Stimulated activated memory B cell treated with anti-CD40 and anti-IgM and Interleukin-4, amounts not matched to agents 10 μg/mL and 1 μg/mL and 100 μg/mL, for 72 hours (primary cell): ENCODE measurements at regions not wholly inside any gene's neighbourhood (a gene's known extent, or its start where the extent isn't known, plus 50 kb on each side); places are given as distances from the start of the nearest gene placed in this dataset.
"Not testable (repeated sequence)": the region's sequence is repeated elsewhere in the genome, so short reads cannot be mapped to it uniquely, and the experiment has no call there.

ENCODE experiments used
- ATAC-seq: fragments of 150-1000 bp; cut with Tn5 transposase; 2 replicates; pipeline ENCODE4 v1.10.0; 2021
- H3K27ac Mint-ChIP-seq: one replicate; pipeline ENCODE4 v1.8.0; 2022; ENCODE audit warnings: mild to moderate bottlenecking, mixed read lengths
- H3K27me3 Mint-ChIP-seq: one replicate; pipeline ENCODE4 v1.8.0; 2022; ENCODE audit warnings: mixed read lengths
- H3K36me3 Mint-ChIP-seq: one replicate; pipeline ENCODE4 v1.8.0; 2022; ENCODE audit warnings: mixed read lengths
- H3K4me1 Mint-ChIP-seq: one replicate; pipeline ENCODE4 v1.8.0; 2022; ENCODE audit warnings: mixed read lengths
- H3K4me3 Mint-ChIP-seq: one replicate; pipeline ENCODE4 v1.8.0; 2022; ENCODE audit warnings: mild to moderate bottlenecking, moderate library complexity, mixed read lengths
- H3K9me3 Mint-ChIP-seq: one replicate; pipeline ENCODE4 v1.8.0; 2022; ENCODE audit warnings: mixed read lengths

DNA sequence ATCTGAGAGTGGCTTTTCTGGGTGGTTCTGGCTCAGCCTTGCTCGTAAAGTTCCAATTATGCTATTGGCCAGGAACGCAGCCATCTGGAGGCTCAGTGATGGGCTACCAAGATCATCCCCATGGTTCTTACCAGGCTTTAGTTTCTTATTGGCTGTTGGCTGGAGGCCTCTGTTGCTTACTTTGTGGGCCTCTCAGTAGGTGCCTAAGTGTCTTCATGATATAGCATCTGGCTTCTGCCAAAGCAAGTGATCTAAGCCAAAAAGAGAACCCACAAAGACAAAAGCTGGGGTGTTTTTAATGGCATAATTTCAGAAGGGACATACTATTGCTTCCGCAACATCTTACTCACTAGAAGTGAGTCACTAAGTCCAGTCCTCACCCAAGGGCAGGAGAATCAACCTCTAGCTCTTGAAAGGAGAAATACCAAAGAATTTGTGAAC is 132.0 kb upstream of the MDFIC start:
- Mint-ChIP-seq H3K9me3 (no peaks in the 10 kb centered on the region), H3K4me1 (no peaks in the 10 kb centered on the region), H3K4me3 (no peak overlapping the region), H3K27me3 (peaks cover 8% of the 10 kb centered on the region), H3K27ac (no peak overlapping the region), H3K36me3 (no peaks in the 10 kb centered on the region)
- no peak for ATAC-seq

DNA sequence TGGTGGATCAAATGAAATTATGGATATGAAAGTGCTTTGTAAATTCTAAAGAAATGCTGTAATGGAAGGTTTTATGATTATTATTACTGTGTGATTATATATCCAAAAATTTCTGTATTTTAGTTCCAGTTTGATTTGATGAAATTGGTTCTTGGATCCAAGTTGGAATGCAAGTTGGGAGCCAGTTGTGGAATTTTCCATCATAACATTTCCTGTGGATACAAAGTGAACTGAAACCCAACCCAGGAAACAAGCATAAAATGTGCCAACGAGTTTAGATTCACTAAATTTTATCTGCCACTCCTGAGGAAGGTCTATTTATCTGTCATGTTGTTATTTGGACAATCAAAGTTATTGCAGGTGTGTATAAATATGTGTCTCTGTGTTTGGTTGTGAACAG is 131.4 kb upstream of the MDFIC start:
- ATAC-seq, result no peak
- Mint-ChIP-seq H3K36me3 (no peaks in the 10 kb centered on the region), H3K4me3 (no peak overlapping the region), H3K9me3 (no peaks in the 10 kb centered on the region), H3K27me3 (peaks cover 15% of the 10 kb centered on the region), H3K4me1 (no peaks in the 10 kb centered on the region), H3K27ac (no peak overlapping the region)

GRCh38 chr7:114791771-114792170 is 130.1 kb upstream of the MDFIC start:
- Mint-ChIP-seq H3K9me3 (no peaks in the 10 kb centered on the region), H3K27me3 (peaks cover 17% of the 10 kb centered on the region), H3K4me1 (no peaks in the 10 kb centered on the region), H3K36me3 (no peaks in the 10 kb centered on the region), H3K4me3 (no peak overlapping the region), H3K27ac (no peak overlapping the region)
- ATAC-seq, result no peak

DNA sequence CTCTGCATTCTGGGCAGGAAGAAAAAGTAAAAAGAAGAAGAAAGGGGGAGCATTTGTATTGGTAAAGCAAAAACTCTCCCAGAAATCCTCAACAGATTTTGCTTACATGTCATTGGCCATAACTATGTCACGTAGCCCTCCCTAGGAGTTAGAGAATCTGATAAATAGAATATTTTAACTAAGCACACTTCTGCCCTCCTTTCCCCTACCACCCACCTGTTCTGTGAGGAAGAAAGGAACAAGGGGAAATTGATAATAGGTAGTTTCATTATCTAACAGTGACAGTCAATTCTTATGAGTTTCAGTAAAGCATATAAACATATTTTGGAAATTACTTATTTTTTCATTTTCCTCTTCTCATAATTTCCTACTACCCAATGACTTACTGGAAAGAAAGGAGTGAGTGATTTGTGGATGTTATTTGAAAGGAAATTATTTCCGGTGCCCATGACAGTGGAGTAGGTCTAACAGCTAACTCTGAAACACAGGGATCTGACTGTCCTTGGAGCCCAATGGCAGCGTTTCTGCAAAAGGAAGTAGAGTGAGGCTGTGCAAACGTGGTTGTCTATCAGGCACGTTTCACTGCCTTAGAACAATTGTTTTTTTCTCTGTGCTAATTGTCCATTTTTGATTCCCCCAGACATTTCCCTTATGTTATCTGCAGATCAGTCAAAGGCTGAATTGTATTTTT is 128.6 kb upstream of the MDFIC start:
- H3K36me3 Mint-ChIP-seq, result no peaks in the 10 kb centered on the region
- no peaks in the 10 kb centered on the region for H3K9me3 Mint-ChIP-seq
- H3K27me3 Mint-ChIP-seq, result peaks cover 17% of the 10 kb centered on the region
- H3K4me3 Mint-ChIP-seq, result no peak overlapping the region
- no peak for ATAC-seq
- no peaks in the 10 kb centered on the region for H3K4me1 Mint-ChIP-seq
- no peak overlapping the region for H3K27ac Mint-ChIP-seq

DNA sequence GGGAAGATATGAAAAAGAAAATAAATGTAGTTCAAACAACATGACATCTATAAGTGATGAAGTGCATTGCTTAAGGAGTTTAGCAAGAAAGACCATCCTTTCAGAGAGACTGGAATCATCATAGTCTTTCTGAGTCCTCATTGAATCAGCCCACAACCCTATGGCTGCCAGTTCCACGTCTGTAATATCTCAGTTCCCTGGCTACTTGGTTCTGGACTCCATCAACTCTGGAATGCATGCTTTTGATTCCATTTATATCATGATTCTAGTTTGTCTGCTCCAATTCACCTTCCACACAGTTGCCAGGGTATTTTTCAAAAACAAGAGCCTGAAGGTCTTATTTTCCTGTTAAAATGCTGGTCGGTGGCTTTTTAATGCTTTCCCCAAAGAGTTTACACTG is 126.4 kb upstream of the MDFIC start:
- no peaks in the 10 kb centered on the region for H3K4me1 Mint-ChIP-seq
- H3K9me3 Mint-ChIP-seq, result no peaks in the 10 kb centered on the region
- peaks cover 17% of the 10 kb centered on the region for H3K27me3 Mint-ChIP-seq
- ATAC-seq, result no peak
- no peaks in the 10 kb centered on the region for H3K36me3 Mint-ChIP-seq
- H3K4me3 Mint-ChIP-seq, result no peak overlapping the region
- H3K27ac Mint-ChIP-seq, result no peak overlapping the region

GRCh38 chr7:114799628-114800028 is 122.3 kb upstream of the MDFIC start:
- Mint-ChIP-seq H3K36me3 (no peaks in the 10 kb centered on the region), H3K27me3 (peaks cover 11% of the 10 kb centered on the region), H3K27ac (no peak overlapping the region), H3K4me3 (no peak overlapping the region), H3K9me3 (no peaks in the 10 kb centered on the region), H3K4me1 (peaks cover 6% of the 10 kb centered on the region)
- no peak for ATAC-seq

- Mint-ChIP-seq H3K27me3 (peaks cover 11% of the 10 kb centered on the region), H3K4me1 (peaks cover 6% of the 10 kb centered on the region), H3K4me3 (no peak overlapping the region), H3K36me3 (no peaks in the 10 kb centered on the region), H3K27ac (no peak overlapping the region), H3K9me3 (no peaks in the 10 kb centered on the region)
- no peak for ATAC-seq
Measured at GRCh38 chr7:114802632-114803031, 119.3 kb upstream of the MDFIC start.

DNA sequence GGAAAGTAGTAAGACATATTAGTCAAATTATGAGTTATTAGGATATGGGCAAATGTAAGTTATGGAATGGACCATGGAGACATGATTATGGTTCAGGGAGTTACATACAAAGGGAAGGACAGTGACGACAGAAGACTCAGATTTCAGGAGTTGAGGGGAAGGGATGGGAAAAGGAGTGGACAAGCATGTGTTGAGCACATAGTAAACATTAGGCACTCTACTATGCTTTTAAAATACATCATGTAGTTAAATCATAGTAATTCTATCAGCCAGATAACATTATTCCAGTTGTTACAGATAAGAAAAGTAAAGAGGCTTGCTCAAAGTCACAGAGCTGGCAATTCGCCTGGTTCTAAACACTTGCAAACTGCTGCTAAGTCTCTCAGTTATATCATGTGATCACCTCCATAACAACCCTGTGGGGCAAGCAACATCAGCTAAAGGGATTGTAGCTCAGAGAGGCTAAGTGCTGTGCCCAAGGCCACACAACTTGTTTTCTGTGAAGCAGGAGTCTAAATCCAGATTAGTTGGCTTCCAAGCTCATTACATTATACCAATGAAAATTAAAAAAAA is 115.2 kb upstream of the MDFIC start:
- Mint-ChIP-seq H3K36me3 (no peaks in the 10 kb centered on the region), H3K4me3 (no peak overlapping the region), H3K4me1 (peaks cover 6% of the 10 kb centered on the region), H3K9me3 (no peaks in the 10 kb centered on the region), H3K27me3 (peaks cover 11% of the 10 kb centered on the region), H3K27ac (no peak overlapping the region)
- no peak for ATAC-seq

- no peak for ATAC-seq
- Mint-ChIP-seq H3K4me3 (no peak overlapping the region), H3K27me3 (no peaks in the 10 kb centered on the region), H3K4me1 (no peaks in the 10 kb centered on the region), H3K27ac (no peak overlapping the region), H3K9me3 (peaks cover 6% of the 10 kb centered on the region), H3K36me3 (no peaks in the 10 kb centered on the region)
Measured at GRCh38 chr7:114812570-114812969, 109.3 kb upstream of the MDFIC start.

DNA sequence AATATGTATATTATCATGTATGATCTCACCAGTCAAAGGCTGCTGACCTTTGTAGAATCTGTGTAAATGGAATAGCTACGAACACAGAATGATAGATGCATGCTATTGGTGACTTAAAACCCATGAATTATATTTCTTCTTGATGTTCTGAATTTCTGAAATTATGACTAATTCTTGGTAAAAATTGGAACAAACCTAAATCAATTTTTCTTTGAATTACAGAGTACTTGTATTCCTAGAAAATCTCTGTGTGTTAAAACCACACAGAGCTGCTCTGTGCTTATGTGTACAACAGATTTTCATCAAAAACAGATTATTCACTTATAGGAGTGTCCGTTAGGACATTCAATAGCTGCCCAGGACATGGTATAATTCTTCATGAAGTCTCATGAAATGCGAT is 108.3 kb upstream of the MDFIC start:
- no peaks in the 10 kb centered on the region for H3K4me1 Mint-ChIP-seq
- no peak for ATAC-seq
- peaks cover 6% of the 10 kb centered on the region for H3K9me3 Mint-ChIP-seq
- no peak overlapping the region for H3K27ac Mint-ChIP-seq
- H3K4me3 Mint-ChIP-seq, result no peak overlapping the region
- no peaks in the 10 kb centered on the region for H3K27me3 Mint-ChIP-seq
- no peaks in the 10 kb centered on the region for H3K36me3 Mint-ChIP-seq

GRCh38 chr7:114817036-114817435 is 104.9 kb upstream of the MDFIC start:
- not testable (repeated sequence) for H3K4me1 Mint-ChIP-seq, H3K4me3 Mint-ChIP-seq, ATAC-seq, H3K9me3 Mint-ChIP-seq, H3K36me3 Mint-ChIP-seq, H3K27ac Mint-ChIP-seq
- H3K27me3 Mint-ChIP-seq, result peaks cover 11% of the 10 kb centered on the region

GRCh38 chr7:114818501-114818900 is 103.4 kb upstream of the MDFIC start:
- Mint-ChIP-seq H3K9me3 (peaks cover 6% of the 10 kb centered on the region), H3K4me3 (no peak overlapping the region), H3K27ac (no peak overlapping the region), H3K4me1 (no peaks in the 10 kb centered on the region), H3K36me3 (no peaks in the 10 kb centered on the region), H3K27me3 (peaks cover 11% of the 10 kb centered on the region)
- ATAC-seq, result no peak

- Mint-ChIP-seq H3K4me3 (no peak overlapping the region), H3K36me3 (no peaks in the 10 kb centered on the region), H3K27me3 (peaks cover 11% of the 10 kb centered on the region), H3K9me3 (peaks cover 6% of the 10 kb centered on the region), H3K27ac (no peak overlapping the region), H3K4me1 (no peaks in the 10 kb centered on the region)
- no peak for ATAC-seq
Measured at GRCh38 chr7:114819616-114820362, 102.1 kb upstream of the MDFIC start.

DNA sequence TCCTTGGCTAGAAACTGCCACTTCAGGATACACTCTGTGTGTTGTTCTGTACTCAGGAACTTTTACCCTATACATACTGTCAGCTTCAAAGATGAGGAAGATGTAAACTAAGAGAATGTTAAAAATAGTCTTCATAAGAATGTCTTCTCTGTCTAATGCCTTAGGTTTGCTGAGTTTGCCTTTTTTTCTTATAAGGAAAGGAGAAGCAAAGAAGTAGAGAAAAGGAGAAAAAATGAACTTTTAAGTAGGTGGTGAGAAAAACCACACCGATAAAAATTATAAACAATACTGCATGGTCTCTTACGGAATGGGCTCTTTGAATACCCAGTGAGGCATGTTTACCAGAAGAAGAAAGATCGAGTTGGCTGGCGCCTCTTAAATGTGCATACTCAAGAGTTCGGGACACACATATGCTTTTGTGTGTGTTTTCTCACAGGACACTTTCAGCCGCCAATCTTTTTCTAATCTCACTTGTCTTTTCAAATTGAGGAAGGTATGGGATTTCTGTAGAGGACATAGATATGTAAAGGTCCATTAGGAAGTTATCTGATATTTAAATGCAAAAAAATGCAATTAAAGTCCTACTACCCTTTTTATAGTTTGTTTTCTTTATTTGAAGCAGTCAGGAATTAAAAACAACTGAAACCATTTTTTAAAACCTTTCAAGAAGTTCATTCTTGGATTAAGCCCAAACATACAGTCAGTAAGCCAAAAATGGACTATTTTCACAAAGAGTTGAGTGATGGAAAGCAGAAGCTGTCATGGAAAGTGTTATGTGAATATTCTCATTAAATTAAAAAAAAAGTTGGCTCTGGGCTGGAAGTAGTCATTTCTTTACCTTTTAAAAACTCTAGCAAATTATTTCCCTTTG is 100.6 kb upstream of the MDFIC start:
- Mint-ChIP-seq H3K36me3 (peaks cover 5% of the 10 kb centered on the region), H3K4me1 (no peaks in the 10 kb centered on the region), H3K9me3 (peaks cover 7% of the 10 kb centered on the region), H3K27ac (no peak overlapping the region), H3K27me3 (peaks cover 11% of the 10 kb centered on the region), H3K4me3 (no peak overlapping the region)
- no peak for ATAC-seq

- Mint-ChIP-seq H3K4me1 (no peaks in the 10 kb centered on the region), H3K4me3 (no peak overlapping the region), H3K36me3 (peaks cover 5% of the 10 kb centered on the region), H3K27ac (no peak overlapping the region), H3K27me3 (peaks cover 11% of the 10 kb centered on the region), H3K9me3 (peaks cover 4% of the 10 kb centered on the region)
- no peak for ATAC-seq
Measured at GRCh38 chr7:114822131-114822530, 99.8 kb upstream of the MDFIC start.
